Panc1 (cell line): ENCODE measurements at regions not wholly inside any gene's neighbourhood (a gene's known extent, or its start where the extent isn't known, plus 50 kb on each side); places are given as distances from the start of the nearest gene placed in this dataset.

Experiments used
- ATAC-seq: fragments of 200-7000 bp; cut with Tn5 transposase; 2 replicates; pipeline ENCODE4 v1.9.1; 2020; ENCODE audit warnings: mild to moderate bottlenecking, moderate library complexity
- BruUV-seq: library from RNA; stranded (reverse); fragments of 400-500 nt; replicated peaks from 2 replicates; lab custom pipeline; 2021; lab: Mats Ljungman, UMichigan
- CTCF ChIA-PET: fragments of 300-600 bp; sonication (Branson Sonifier 250); formaldehyde crosslinking; loops from one replicate; lab custom pipeline; 2022; ENCODE audit warnings: antibody characterized with exemption; lab: Charles Lee
- POLR2A ChIA-PET: fragments of 300-600 bp; sonication (Branson Sonifier 250); formaldehyde crosslinking; loops from one replicate; lab custom pipeline; 2022; ENCODE audit warnings: antibody characterized with exemption; lab: Charles Lee
- DNase-seq: peaks from one replicate; pipeline ENCODE4 v3.0.0-alpha.2; 2010; ENCODE audit warnings: low read depth, low spot score
- H3K27ac ChIP-seq: 2 replicates; pipeline ENCODE4 v1.5.1; 2011; ENCODE audit warnings: mild to moderate bottlenecking, low read length, inconsistent platforms
- H3K27me3 ChIP-seq: fragments of 200-500 bp; sonication (Bioruptor generic); 2 replicates; pipeline ENCODE4 v1.6.0; 2014; ENCODE audit warnings: low read length, inconsistent platforms; ENCODE audit not compliant: control insufficient read depth, insufficient read depth
- H3K36me3 ChIP-seq: fragments of 200-500 bp; sonication (Bioruptor generic); 2 replicates; pipeline ENCODE4 v1.5.1; 2014; ENCODE audit warnings: inconsistent platforms, mild to moderate bottlenecking, low read length, moderate library complexity; ENCODE audit not compliant: control insufficient read depth, insufficient read depth
- H3K4me1 ChIP-seq: 2 replicates; pipeline ENCODE4 v1.5.1; 2011; ENCODE audit warnings: inconsistent platforms, mild to moderate bottlenecking, low read length, moderate library complexity; ENCODE audit not compliant: control insufficient read depth, insufficient read depth
- H3K4me3 ChIP-seq, 2 experiments: 2 replicates each; pipeline ENCODE4 v1.5.1; 2011 to 2012; ENCODE audit warnings: low read depth in 2 of 2, low read length in 2 of 2, mild to moderate bottlenecking in 2 of 2, inconsistent platforms in 1 of 2, moderate library complexity in 1 of 2
- H3K9me3 ChIP-seq: fragments of 200-500 bp; sonication (Bioruptor generic); 2 replicates; pipeline ENCODE4 v1.5.1; 2014; ENCODE audit warnings: low read depth, mild to moderate bottlenecking, inconsistent platforms, low read length, moderate library complexity; ENCODE audit not compliant: control insufficient read depth, insufficient read depth
- CTCF ChIP-seq: fragments of 450-650 bp; IDR thresholded peaks from 2 replicates; pipeline ENCODE4 v1.5.1; 2017; ENCODE audit warnings: mild to moderate bottlenecking
- POLR2AphosphoS5 ChIP-seq: IDR thresholded peaks from 2 replicates; pipeline ENCODE4 v1.6.1; 2012; ENCODE audit warnings: mild to moderate bottlenecking, low read depth, low read length, moderate library complexity
- SIN3A ChIP-seq: IDR thresholded peaks from 2 replicates; pipeline ENCODE4 v1.6.1; 2012; ENCODE audit warnings: low read depth, mild to moderate bottlenecking, low read length, moderate library complexity, borderline replicate concordance; ENCODE audit not compliant: insufficient read depth
- TCF7L2 ChIP-seq: IDR thresholded peaks from 2 replicates; pipeline ENCODE4 v1.6.1; 2011; ENCODE audit warnings: mild to moderate bottlenecking, low read depth, low read length, inconsistent platforms
- in situ Hi-C: cut with HindIII; loops from 2 replicates; pipeline ENCODE4 v1.10.0; 2016; ENCODE audit warnings: low sequenced_read_pairs, low pct_unique_long_range_greater_than_20kb
- intact Hi-C: fragments of 100-400 bp; cut with micrococcal nuclease; formaldehyde crosslinking; loops from one replicate; pipeline ENCODE4 v1.10.0; 2022; ENCODE audit not compliant: unreplicated experiment
- TF ChIP-seq, protein P1 (sequence below), 2 experiments: IDR thresholded peaks; 2 replicates each; pipeline ENCODE4 v1.6.1; 2011 to 2012; ENCODE audit warnings: low read depth in 2 of 2, control low read depth in 1 of 2, low read length in 1 of 2, mild to moderate bottlenecking in 1 of 2, moderate library complexity in 1 of 2; ENCODE audit not compliant: insufficient read depth in 1 of 2

DNA sequence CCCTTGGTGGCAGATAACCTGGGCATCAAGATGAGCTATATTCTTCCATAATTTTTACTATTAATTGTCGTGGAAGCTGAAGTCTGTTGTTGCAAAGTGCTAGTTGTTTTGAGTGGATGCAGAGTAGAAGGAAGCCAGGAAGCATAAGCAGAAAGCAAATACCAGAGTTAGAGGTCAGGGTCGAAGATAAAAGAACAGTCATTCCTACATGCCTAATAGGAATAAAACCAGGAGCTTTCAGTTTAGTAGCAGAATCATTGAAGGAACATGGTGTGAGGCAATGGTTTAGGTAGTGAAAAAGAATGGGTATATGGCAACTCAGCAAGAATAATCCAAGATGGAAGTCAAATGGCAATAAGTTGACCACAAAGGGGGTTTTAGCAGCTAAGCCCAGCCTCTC lies 121.6 kb upstream of the FST start:
- POLR2A ChIA-PET, result no interaction called here
- Histone ChIP-seq H3K27me3 (no peaks in the 10 kb centered on the region), H3K27ac (no peak overlapping the region), H3K4me3 (no peak overlapping the region), H3K36me3 (no peaks in the 10 kb centered on the region), H3K4me1 (no peaks in the 10 kb centered on the region), H3K9me3 (no peaks in the 10 kb centered on the region; the same call in 1 of the 2 replicates)
- CTCF ChIA-PET, result no interaction called here
- TF ChIP-seq, protein P1, sequence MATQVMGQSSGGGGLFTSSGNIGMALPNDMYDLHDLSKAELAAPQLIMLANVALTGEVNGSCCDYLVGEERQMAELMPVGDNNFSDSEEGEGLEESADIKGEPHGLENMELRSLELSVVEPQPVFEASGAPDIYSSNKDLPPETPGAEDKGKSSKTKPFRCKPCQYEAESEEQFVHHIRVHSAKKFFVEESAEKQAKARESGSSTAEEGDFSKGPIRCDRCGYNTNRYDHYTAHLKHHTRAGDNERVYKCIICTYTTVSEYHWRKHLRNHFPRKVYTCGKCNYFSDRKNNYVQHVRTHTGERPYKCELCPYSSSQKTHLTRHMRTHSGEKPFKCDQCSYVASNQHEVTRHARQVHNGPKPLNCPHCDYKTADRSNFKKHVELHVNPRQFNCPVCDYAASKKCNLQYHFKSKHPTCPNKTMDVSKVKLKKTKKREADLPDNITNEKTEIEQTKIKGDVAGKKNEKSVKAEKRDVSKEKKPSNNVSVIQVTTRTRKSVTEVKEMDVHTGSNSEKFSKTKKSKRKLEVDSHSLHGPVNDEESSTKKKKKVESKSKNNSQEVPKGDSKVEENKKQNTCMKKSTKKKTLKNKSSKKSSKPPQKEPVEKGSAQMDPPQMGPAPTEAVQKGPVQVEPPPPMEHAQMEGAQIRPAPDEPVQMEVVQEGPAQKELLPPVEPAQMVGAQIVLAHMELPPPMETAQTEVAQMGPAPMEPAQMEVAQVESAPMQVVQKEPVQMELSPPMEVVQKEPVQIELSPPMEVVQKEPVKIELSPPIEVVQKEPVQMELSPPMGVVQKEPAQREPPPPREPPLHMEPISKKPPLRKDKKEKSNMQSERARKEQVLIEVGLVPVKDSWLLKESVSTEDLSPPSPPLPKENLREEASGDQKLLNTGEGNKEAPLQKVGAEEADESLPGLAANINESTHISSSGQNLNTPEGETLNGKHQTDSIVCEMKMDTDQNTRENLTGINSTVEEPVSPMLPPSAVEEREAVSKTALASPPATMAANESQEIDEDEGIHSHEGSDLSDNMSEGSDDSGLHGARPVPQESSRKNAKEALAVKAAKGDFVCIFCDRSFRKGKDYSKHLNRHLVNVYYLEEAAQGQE (IDR thresholded peaks at IDR 0.05; ENCODE audit: insufficient read depth in 1 of 2, low read depth in 2 of 2, low read length in 1 of 2), result no peak
- TF ChIP-seq SIN3A, result no peak
- no peak for TF ChIP-seq TCF7L2
- no peak for TF ChIP-seq CTCF
- TF ChIP-seq POLR2AphosphoS5, result no peak
- DNase-seq (no peak), ATAC-seq (no peak)
- intact Hi-C loops (no loop called here), in situ Hi-C loops (no loop called here)
- BruUV-seq, result no TSS peak

GRCh38 chr5:53359916-53360517 lies 120.4 kb upstream of the FST start:
- ChIA-PET CTCF (no interaction called here), POLR2A (interaction anchor here (0.7 kb wide), 1 partner anchor 1071 kb away, joined by 5 read pairs; no protein-coding TSS in a partner anchor)
- intact Hi-C loops (no loop called here), in situ Hi-C loops (no loop called here)
- Histone ChIP-seq H3K4me3 (no peak overlapping the region), H3K27me3 (no peaks in the 10 kb centered on the region), H3K27ac (no peak overlapping the region), H3K36me3 (no peaks in the 10 kb centered on the region), H3K4me1 (no peaks in the 10 kb centered on the region), H3K9me3 (no peaks in the 10 kb centered on the region; the same call in 1 of the 2 replicates)
- TF ChIP-seq, protein P1 (IDR thresholded peaks at IDR 0.05; ENCODE audit: insufficient read depth in 1 of 2, low read depth in 2 of 2, low read length in 1 of 2), result no peak
- TF ChIP-seq POLR2AphosphoS5 (no peak), TCF7L2 (no peak), CTCF (no peak), SIN3A (no peak)
- ATAC-seq (no peak), DNase-seq (no peak)
- BruUV-seq, result no TSS peak
